Ishikawa (cell line): ENCODE measurements at regions not wholly inside any gene's neighbourhood (a gene's known extent, or its start where the extent isn't known, plus 50 kb on each side); places are given as distances from the start of the nearest gene placed in this dataset.

Experiments used
- CREB1 ChIP-seq: IDR thresholded peaks from 2 replicates; pipeline ENCODE4 v1.6.1; 2012; ENCODE audit warnings: low read depth
- EP300 ChIP-seq: IDR thresholded peaks from 2 replicates; pipeline ENCODE4 v1.6.1; 2012; ENCODE audit warnings: borderline replicate concordance
- RAD21 ChIP-seq: IDR thresholded peaks from 2 replicates; pipeline ENCODE4 v1.6.1; 2012; ENCODE audit warnings: low read depth
- TAF1 ChIP-seq: IDR thresholded peaks from 2 replicates; pipeline ENCODE4 v1.6.1; 2012; ENCODE audit warnings: low read depth, mild to moderate bottlenecking
- TCF12 ChIP-seq: IDR thresholded peaks from 2 replicates; pipeline ENCODE4 v1.6.1; 2012; ENCODE audit warnings: low read depth
- YY1 ChIP-seq: IDR thresholded peaks from 2 replicates; pipeline ENCODE4 v1.6.1; 2012; ENCODE audit warnings: low read depth
- TF ChIP-seq, protein P1 (sequence below): IDR thresholded peaks from 2 replicates; pipeline ENCODE4 v1.6.1; 2012

DNA sequence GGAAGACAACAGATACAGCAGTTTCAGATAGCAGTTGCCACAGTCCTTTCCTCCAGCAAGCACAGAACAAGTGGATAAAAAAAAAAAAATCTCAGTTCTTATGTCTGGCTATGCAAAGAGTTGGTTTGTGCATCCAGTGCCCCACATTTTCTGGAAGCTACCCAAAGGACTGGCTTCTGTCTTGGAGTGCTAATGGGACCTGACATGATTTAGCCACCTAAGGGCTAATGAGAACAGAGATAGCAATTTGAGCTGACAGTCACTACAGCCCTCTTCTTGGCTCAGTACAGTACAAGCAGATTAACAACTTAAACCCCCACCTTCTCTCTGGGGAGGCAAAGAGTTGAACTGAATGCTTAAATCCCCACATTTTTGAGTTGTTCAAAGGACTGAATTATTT is 976.8 kb downstream of the TBC1D32 start:
- TF ChIP-seq YY1 (no peak), CREB1 (no peak), EP300 (no peak), RAD21 (no peak), TCF12 (no peak), TAF1 (no peak)
- TF ChIP-seq, protein P1, sequence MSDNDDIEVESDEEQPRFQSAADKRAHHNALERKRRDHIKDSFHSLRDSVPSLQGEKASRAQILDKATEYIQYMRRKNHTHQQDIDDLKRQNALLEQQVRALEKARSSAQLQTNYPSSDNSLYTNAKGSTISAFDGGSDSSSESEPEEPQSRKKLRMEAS, result no peak
